Mammary epithelial cell (primary cell): ENCODE measurements at regions not wholly inside any gene's neighbourhood (a gene's known extent, or its start where the extent isn't known, plus 50 kb on each side); places are given as distances from the start of the nearest gene placed in this dataset.

ENCODE experiments used
- CTCF ChIP-seq, 2 donors: IDR thresholded peaks in 1 of 2; conservative IDR thresholded peaks in 1 of 2; 2 replicates each; pipeline ENCODE4 v1.5.1; 2011 to 2012; ENCODE audit warnings: inconsistent platforms in 2 of 2, low read length in 2 of 2, mild to moderate bottlenecking in 2 of 2, control low read depth in 1 of 2, low read depth in 1 of 2; ENCODE audit not compliant: insufficient read depth in 1 of 2; ENCODE audit errors: extremely low read depth in 1 of 2
- EZH2 ChIP-seq: IDR thresholded peaks from 2 replicates; pipeline ENCODE4 v1.6.1; 2012; ENCODE audit warnings: low read length, inconsistent platforms, borderline replicate concordance

- TF ChIP-seq CTCF (conservative IDR thresholded peaks at IDR 0.05 in 1 of 2, IDR thresholded peaks at IDR 0.05 in 1 of 2; ENCODE audit: extremely low read depth in 1 of 2, insufficient read depth in 1 of 2, low read depth in 1 of 2, low read length in 2 of 2) (no peak), EZH2 (no peak)
These were observed 161.6 kb upstream of the MARCKS start for GRCh38 chr6:113695516-113695915.
